HEK293 (cell line): ENCODE measurements at regions not wholly inside any gene's neighbourhood (a gene's known extent, or its start where the extent isn't known, plus 50 kb on each side); places are given as distances from the start of the nearest gene placed in this dataset.

Source experiments
- CTCF ChIA-PET: fragments of 350-600 bp; formaldehyde crosslinking; extraction: SDS; loops from one replicate; lab custom pipeline; 2021; ENCODE audit warnings: antibody characterized with exemption; lab: Yijun Ruan, JAX
- POLR2A ChIA-PET: fragments of 300-600 bp; formaldehyde crosslinking; extraction: SDS; loops from one replicate; lab custom pipeline; 2020; ENCODE audit warnings: antibody characterized with exemption, inconsistent platforms; lab: Yijun Ruan, JAX
- H3K27ac ChIP-seq: fragments of 200-500 bp; sonication (Bioruptor generic); 2 replicates; pipeline ENCODE4 v1.5.1; 2014; ENCODE audit warnings: low read depth, low read length, control low read depth, inconsistent platforms; ENCODE audit errors: extremely low read depth
- H3K36me3 ChIP-seq, 2 experiments: fragments of 200-500 bp in 1 of 2; sonication (Bioruptor generic) in 1 of 2; 1 replicate in 1 of 2; 2 replicates in 1 of 2; pipeline ENCODE4 v1.5.1; 2014 to 2017; ENCODE audit warnings: inconsistent platforms in 2 of 2, low read length in 2 of 2; ENCODE audit not compliant: control insufficient read depth in 2 of 2, insufficient read depth in 1 of 2
- H3K4me1 ChIP-seq: fragments of 200-500 bp; sonication (Bioruptor generic); 2 replicates; pipeline ENCODE4 v1.5.1; 2014; ENCODE audit warnings: mild to moderate bottlenecking, low read length, inconsistent platforms; ENCODE audit not compliant: control insufficient read depth, insufficient read depth
- H3K4me3 ChIP-seq: 2 replicates; pipeline ENCODE4 v1.5.1; 2011; ENCODE audit warnings: low read depth, mild to moderate bottlenecking, control low read depth, low read length, moderate library complexity
- H3K9me3 ChIP-seq: fragments of 200-500 bp; sonication (Bioruptor generic); 2 replicates; pipeline ENCODE4 v1.5.1; 2014; ENCODE audit warnings: low read depth, low read length, inconsistent platforms; ENCODE audit not compliant: control insufficient read depth, insufficient read depth
- BCL11A ChIP-seq: fragments of 450-650 bp; formaldehyde crosslinking; IDR thresholded peaks from 2 replicates; pipeline ENCODE4 v1.5.1; 2016; ENCODE audit warnings: low read depth, missing biosample characterization, missing genetic modification characterization
- FEZF1 ChIP-seq: fragments of 450-650 bp; formaldehyde crosslinking; IDR thresholded peaks from 2 replicates; pipeline ENCODE4 v1.5.1; 2016; ENCODE audit warnings: missing biosample characterization, missing genetic modification characterization
- GFI1B ChIP-seq: fragments of 450-650 bp; formaldehyde crosslinking; IDR thresholded peaks from 2 replicates; pipeline ENCODE4 v1.5.1; 2016; ENCODE audit warnings: missing biosample characterization, missing genetic modification characterization
- KLF16 ChIP-seq: fragments of 450-650 bp; formaldehyde crosslinking; IDR thresholded peaks from 2 replicates; pipeline ENCODE4 v1.5.1; 2017; ENCODE audit warnings: missing biosample characterization, missing genetic modification characterization
- KLF8 ChIP-seq: fragments of 450-650 bp; formaldehyde crosslinking; IDR thresholded peaks from 2 replicates; pipeline ENCODE4 v1.5.1; 2016; ENCODE audit warnings: missing biosample characterization, missing genetic modification characterization
- OSR2 ChIP-seq: fragments of 450-650 bp; formaldehyde crosslinking; IDR thresholded peaks from 2 replicates; pipeline ENCODE4 v1.5.1; 2016; ENCODE audit warnings: missing biosample characterization, missing genetic modification characterization
- ZNF23 ChIP-seq: fragments of 450-650 bp; formaldehyde crosslinking; IDR thresholded peaks from 2 replicates; pipeline ENCODE4 v1.5.1; 2016; ENCODE audit warnings: missing biosample characterization, missing genetic modification characterization, borderline replicate concordance
- ZNF311 ChIP-seq: fragments of 450-650 bp; formaldehyde crosslinking; IDR thresholded peaks from 2 replicates; pipeline ENCODE4 v1.5.1; 2017; ENCODE audit warnings: missing biosample characterization, missing genetic modification characterization, borderline replicate concordance
- ZNF350 ChIP-seq: fragments of 450-650 bp; formaldehyde crosslinking; IDR thresholded peaks from 2 replicates; pipeline ENCODE4 v1.5.0; 2017; ENCODE audit warnings: missing biosample characterization, mild to moderate bottlenecking, missing genetic modification characterization
- ZNF561 ChIP-seq: fragments of 450-650 bp; IDR thresholded peaks from 2 replicates; pipeline ENCODE4 v1.5.1; 2018; ENCODE audit warnings: missing biosample characterization, missing genetic modification characterization, borderline replicate concordance
- ZNF571 ChIP-seq: fragments of 450-650 bp; formaldehyde crosslinking; IDR thresholded peaks from 2 replicates; pipeline ENCODE4 v1.5.0; 2017; ENCODE audit warnings: missing biosample characterization, missing genetic modification characterization
- ZNF600 ChIP-seq: fragments of 450-650 bp; formaldehyde crosslinking; IDR thresholded peaks from 2 replicates; pipeline ENCODE4 v1.5.1; 2016; ENCODE audit warnings: missing biosample characterization, missing genetic modification characterization
- ZNF624 ChIP-seq: fragments of 450-650 bp; formaldehyde crosslinking; IDR thresholded peaks from 2 replicates; pipeline ENCODE4 v1.5.1; 2017; ENCODE audit warnings: missing biosample characterization, missing genetic modification characterization
- ZNF629 ChIP-seq: fragments of 450-650 bp; formaldehyde crosslinking; IDR thresholded peaks from 2 replicates; pipeline ENCODE4 v1.5.1; 2017; ENCODE audit warnings: missing biosample characterization, missing genetic modification characterization
- ZNF654 ChIP-seq: fragments of 450-650 bp; formaldehyde crosslinking; IDR thresholded peaks from 2 replicates; pipeline ENCODE4 v1.5.1; 2016; ENCODE audit warnings: low read depth, missing biosample characterization, missing genetic modification characterization
- ZNF837 ChIP-seq: fragments of 450-650 bp; formaldehyde crosslinking; IDR thresholded peaks from 2 replicates; pipeline ENCODE4 v1.5.1; 2016; ENCODE audit warnings: missing biosample characterization, missing genetic modification characterization
- TF ChIP-seq, protein P1 (sequence below): fragments of 450-650 bp; formaldehyde crosslinking; IDR thresholded peaks from 2 replicates; pipeline ENCODE4 v1.5.1; 2016; ENCODE audit warnings: missing biosample characterization, missing genetic modification characterization, borderline replicate concordance
- TF ChIP-seq, protein P2 (sequence below): fragments of 450-650 bp; formaldehyde crosslinking; IDR thresholded peaks from 2 replicates; pipeline ENCODE4 v1.5.1; 2016; ENCODE audit warnings: missing biosample characterization, missing genetic modification characterization
- TF ChIP-seq, protein P3 (sequence below): fragments of 450-650 bp; IDR thresholded peaks from 2 replicates; pipeline ENCODE4 v1.5.1; 2018; ENCODE audit warnings: missing biosample characterization, missing genetic modification characterization
- TF ChIP-seq, protein P4 (sequence below): fragments of 450-650 bp; formaldehyde crosslinking; IDR thresholded peaks from 2 replicates; pipeline ENCODE4 v1.5.1; 2016; ENCODE audit warnings: missing biosample characterization, missing genetic modification characterization

DNA sequence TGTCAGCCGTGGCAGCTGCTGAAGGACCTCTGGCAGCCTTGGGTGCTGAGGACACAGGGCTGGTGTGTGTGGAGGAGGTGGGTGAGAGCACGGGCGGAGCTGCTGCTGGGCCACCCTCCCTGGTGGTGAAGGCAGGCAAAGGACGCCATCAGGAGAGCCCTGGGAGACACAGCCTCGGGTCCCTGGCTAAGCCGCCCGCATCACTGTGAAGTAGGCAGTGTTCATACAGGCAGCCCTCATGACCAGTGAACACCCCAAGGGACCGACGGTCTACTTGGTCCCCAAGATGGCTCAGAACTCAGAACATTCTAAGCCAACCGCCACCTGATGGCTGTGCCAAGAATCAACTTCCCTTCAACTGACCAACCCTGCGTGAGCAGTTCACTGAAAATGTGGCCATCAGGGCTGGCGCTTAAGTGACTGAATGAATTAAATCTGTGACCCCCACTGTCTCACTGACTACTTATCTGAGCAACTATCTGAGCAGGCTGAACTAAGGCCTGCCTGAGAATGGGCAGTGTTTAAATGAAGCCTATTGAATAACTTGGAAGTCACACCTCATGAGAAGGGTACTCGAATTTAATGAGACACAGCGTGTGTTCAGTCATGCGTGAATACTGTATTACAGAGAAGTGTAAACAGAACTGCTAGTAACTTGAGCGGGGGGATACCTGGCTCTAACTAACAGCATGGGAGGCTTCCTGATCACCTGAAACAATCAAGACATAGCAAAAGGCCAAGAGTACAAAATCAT, 54.7 kb upstream of the SIMC1 start (continued):
- TF ChIP-seq, protein P1, sequence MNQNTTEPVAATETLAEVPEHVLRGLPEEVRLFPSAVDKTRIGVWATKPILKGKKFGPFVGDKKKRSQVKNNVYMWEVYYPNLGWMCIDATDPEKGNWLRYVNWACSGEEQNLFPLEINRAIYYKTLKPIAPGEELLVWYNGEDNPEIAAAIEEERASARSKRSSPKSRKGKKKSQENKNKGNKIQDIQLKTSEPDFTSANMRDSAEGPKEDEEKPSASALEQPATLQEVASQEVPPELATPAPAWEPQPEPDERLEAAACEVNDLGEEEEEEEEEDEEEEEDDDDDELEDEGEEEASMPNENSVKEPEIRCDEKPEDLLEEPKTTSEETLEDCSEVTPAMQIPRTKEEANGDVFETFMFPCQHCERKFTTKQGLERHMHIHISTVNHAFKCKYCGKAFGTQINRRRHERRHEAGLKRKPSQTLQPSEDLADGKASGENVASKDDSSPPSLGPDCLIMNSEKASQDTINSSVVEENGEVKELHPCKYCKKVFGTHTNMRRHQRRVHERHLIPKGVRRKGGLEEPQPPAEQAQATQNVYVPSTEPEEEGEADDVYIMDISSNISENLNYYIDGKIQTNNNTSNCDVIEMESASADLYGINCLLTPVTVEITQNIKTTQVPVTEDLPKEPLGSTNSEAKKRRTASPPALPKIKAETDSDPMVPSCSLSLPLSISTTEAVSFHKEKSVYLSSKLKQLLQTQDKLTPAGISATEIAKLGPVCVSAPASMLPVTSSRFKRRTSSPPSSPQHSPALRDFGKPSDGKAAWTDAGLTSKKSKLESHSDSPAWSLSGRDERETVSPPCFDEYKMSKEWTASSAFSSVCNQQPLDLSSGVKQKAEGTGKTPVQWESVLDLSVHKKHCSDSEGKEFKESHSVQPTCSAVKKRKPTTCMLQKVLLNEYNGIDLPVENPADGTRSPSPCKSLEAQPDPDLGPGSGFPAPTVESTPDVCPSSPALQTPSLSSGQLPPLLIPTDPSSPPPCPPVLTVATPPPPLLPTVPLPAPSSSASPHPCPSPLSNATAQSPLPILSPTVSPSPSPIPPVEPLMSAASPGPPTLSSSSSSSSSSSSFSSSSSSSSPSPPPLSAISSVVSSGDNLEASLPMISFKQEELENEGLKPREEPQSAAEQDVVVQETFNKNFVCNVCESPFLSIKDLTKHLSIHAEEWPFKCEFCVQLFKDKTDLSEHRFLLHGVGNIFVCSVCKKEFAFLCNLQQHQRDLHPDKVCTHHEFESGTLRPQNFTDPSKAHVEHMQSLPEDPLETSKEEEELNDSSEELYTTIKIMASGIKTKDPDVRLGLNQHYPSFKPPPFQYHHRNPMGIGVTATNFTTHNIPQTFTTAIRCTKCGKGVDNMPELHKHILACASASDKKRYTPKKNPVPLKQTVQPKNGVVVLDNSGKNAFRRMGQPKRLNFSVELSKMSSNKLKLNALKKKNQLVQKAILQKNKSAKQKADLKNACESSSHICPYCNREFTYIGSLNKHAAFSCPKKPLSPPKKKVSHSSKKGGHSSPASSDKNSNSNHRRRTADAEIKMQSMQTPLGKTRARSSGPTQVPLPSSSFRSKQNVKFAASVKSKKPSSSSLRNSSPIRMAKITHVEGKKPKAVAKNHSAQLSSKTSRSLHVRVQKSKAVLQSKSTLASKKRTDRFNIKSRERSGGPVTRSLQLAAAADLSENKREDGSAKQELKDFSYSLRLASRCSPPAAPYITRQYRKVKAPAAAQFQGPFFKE (tag by site-specific recombination) = no peak
- TF ChIP-seq, protein P2, sequence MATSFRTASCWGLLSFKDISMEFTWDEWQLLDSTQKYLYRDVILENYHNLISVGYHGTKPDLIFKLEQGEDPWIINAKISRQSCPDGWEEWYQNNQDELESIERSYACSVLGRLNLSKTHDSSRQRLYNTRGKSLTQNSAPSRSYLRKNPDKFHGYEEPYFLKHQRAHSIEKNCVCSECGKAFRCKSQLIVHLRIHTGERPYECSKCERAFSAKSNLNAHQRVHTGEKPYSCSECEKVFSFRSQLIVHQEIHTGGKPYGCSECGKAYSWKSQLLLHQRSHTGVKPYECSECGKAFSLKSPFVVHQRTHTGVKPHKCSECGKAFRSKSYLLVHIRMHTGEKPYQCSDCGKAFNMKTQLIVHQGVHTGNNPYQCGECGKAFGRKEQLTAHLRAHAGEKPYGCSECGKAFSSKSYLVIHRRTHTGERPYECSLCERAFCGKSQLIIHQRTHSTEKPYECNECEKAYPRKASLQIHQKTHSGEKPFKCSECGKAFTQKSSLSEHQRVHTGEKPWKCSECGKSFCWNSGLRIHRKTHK = no peak
- TF ChIP-seq ZNF23 (tag by site-specific recombination) = no peak
- TF ChIP-seq ZNF624 (tag by site-specific recombination) = no peak
- TF ChIP-seq ZNF837 (tag by site-specific recombination) = no peak
- TF ChIP-seq BCL11A (tag by site-specific recombination) = 0 out of 2 replicates have a peak, but pooled peaks have one; percentile 20
- TF ChIP-seq ZNF350 (tag by site-specific recombination) = no peak

DNA sequence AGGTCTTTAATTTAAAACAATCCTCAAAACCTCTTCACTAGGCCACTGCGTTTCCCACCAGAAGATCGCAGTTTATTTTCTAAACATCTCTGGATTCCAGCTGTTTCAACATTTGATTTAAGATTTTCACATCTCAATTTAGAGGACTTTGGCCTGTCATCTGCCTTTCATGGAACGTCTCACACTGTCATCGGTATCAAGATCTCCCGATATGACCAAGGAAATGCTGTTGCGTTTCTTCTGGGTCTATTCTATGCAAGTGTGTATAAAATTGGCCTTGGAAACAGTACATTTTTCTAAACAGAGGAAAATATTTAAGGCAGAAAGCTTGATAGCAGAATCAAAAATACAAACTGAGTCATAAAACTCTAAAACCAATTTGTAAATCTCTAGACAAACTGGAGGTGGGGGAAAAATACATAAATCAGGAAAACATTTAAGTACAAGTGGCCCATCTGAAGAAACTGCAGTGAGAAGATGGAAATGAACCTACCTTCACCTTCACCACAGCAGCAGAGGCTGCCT, 53.6 kb upstream of the SIMC1 start:
- CTCF ChIA-PET = no interaction called here
- Histone ChIP-seq H3K9me3 (no peaks in the 10 kb centered on the region), H3K27ac (no peak overlapping the region), H3K36me3 (no peaks in the 10 kb centered on the region), H3K4me1 (peaks cover 7% of the 10 kb centered on the region), H3K4me3 (no peak overlapping the region)
- TF ChIP-seq FEZF1 (tag by site-specific recombination) (no peak), ZNF561 (no peak), BCL11A (tag by site-specific recombination) (no peak), ZNF600 (tag by site-specific recombination) (no peak), KLF16 (tag by site-specific recombination) (no peak), GFI1B (tag by site-specific recombination) (no peak), ZNF311 (no peak), ZNF571 (no peak), ZNF654 (tag by site-specific recombination) (no peak)
- POLR2A ChIA-PET = no interaction called here

DNA sequence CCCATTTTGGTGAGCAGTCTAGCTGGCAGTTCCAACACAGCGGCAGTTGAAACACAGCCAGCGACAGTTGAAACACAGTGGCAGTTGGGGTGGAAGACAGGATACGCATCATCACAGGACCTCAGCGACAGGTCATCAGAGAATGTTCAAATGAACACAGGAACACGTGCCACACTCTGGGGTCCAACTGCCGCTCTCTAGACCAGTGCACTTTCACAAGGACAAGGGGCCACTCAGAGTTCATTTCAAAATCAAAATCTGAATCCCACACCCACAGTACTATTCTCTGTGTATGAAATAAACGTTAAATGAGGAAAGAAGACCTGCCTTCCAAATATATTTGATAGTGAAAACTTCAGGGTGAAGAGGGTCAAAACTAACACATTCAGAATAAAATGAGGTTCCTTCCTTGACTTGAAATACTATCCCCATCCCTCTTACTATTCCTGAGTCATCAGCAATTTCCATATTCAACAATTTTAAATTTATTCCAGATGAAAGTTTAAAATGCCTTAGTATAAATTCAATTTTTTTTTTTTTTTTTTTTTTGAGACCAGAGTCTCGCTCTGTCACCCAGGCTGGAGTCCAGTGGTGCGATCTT, 53.0 kb upstream of the SIMC1 start:
- peaks cover 7% of the 10 kb centered on the region for H3K4me1 ChIP-seq
- H3K36me3 ChIP-seq = no peaks in the 10 kb centered on the region
- ChIA-PET POLR2A (no interaction called here), CTCF (no interaction called here)
- H3K27ac ChIP-seq = no peak overlapping the region
- H3K9me3 ChIP-seq = no peaks in the 10 kb centered on the region
- H3K4me3 ChIP-seq = no peak overlapping the region
- TF ChIP-seq OSR2 (tag by site-specific recombination) (peak; percentile 37; the same call in 1 of the 2 replicates), KLF8 (tag by site-specific recombination) (no peak), ZNF629 (tag by site-specific recombination) (peak; percentile 27; the same call in 1 of the 2 replicates), ZNF600 (tag by site-specific recombination) (peak; percentile 59)
- TF ChIP-seq, protein P3, sequence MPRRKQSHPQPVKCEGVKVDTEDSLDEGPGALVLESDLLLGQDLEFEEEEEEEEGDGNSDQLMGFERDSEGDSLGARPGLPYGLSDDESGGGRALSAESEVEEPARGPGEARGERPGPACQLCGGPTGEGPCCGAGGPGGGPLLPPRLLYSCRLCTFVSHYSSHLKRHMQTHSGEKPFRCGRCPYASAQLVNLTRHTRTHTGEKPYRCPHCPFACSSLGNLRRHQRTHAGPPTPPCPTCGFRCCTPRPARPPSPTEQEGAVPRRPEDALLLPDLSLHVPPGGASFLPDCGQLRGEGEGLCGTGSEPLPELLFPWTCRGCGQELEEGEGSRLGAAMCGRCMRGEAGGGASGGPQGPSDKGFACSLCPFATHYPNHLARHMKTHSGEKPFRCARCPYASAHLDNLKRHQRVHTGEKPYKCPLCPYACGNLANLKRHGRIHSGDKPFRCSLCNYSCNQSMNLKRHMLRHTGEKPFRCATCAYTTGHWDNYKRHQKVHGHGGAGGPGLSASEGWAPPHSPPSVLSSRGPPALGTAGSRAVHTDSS (tag by site-specific recombination) = no peak
- TF ChIP-seq, protein P4, sequence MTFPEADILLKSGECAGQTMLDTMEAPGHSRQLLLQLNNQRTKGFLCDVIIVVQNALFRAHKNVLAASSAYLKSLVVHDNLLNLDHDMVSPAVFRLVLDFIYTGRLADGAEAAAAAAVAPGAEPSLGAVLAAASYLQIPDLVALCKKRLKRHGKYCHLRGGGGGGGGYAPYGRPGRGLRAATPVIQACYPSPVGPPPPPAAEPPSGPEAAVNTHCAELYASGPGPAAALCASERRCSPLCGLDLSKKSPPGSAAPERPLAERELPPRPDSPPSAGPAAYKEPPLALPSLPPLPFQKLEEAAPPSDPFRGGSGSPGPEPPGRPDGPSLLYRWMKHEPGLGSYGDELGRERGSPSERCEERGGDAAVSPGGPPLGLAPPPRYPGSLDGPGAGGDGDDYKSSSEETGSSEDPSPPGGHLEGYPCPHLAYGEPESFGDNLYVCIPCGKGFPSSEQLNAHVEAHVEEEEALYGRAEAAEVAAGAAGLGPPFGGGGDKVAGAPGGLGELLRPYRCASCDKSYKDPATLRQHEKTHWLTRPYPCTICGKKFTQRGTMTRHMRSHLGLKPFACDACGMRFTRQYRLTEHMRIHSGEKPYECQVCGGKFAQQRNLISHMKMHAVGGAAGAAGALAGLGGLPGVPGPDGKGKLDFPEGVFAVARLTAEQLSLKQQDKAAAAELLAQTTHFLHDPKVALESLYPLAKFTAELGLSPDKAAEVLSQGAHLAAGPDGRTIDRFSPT (tag by site-specific recombination) = no peak
